ENCODE measurements at regions not wholly inside any gene's neighbourhood (a gene's known extent, or its start where the extent isn't known, plus 50 kb on each side); places are given as distances from the start of the nearest gene placed in this dataset.

GRCh38 chr6:94144807-94145206 lies 725.4 kb upstream of the EPHA7 start:
- no peak for TF ChIP-seq POLR2A (IDR thresholded peaks at IDR 0.05)
- no peak for TF ChIP-seq POLR2AphosphoS5 (IDR thresholded peaks at IDR 0.05)
